OCI-LY7 (cell line): ENCODE measurements at regions not wholly inside any gene's neighbourhood (a gene's known extent, or its start where the extent isn't known, plus 50 kb on each side); places are given as distances from the start of the nearest gene placed in this dataset.

Experiments used
- EZH2phosphoT487 ChIP-seq: fragments of 200-600 bp; sonication (generic); IDR thresholded peaks from 2 replicates; pipeline ENCODE4 v1.6.1; 2018; ENCODE audit warnings: low read depth, borderline replicate concordance, mild to moderate bottlenecking, mixed run types, antibody characterized with exemption, low read length, moderate library complexity, mixed read lengths
- TF ChIP-seq, protein P1 (sequence below): fragments of 200-600 bp; sonication (generic); conservative IDR thresholded peaks from 2 replicates; pipeline ENCODE4 v1.5.1; 2014; ENCODE audit warnings: mild to moderate bottlenecking, antibody characterized with exemption, low read length, moderate library complexity, mixed read lengths

DNA sequence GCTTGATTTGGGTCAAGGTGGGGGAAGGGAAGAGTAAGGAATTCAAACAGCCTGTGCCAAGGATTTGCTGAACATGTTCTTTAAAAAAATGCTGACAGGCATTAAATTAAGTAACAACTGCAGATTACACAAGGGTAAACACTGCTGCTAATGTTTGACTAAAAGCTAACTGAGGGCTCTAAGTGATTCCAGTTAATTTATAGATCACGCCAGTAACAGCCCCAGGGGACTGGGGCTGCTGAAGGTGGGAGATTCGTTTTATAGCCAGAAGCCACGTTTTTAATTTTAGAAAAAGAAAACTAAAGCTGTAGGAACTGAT lies 321.7 kb downstream of the DLEU7 start:
- TF ChIP-seq, protein P1, sequence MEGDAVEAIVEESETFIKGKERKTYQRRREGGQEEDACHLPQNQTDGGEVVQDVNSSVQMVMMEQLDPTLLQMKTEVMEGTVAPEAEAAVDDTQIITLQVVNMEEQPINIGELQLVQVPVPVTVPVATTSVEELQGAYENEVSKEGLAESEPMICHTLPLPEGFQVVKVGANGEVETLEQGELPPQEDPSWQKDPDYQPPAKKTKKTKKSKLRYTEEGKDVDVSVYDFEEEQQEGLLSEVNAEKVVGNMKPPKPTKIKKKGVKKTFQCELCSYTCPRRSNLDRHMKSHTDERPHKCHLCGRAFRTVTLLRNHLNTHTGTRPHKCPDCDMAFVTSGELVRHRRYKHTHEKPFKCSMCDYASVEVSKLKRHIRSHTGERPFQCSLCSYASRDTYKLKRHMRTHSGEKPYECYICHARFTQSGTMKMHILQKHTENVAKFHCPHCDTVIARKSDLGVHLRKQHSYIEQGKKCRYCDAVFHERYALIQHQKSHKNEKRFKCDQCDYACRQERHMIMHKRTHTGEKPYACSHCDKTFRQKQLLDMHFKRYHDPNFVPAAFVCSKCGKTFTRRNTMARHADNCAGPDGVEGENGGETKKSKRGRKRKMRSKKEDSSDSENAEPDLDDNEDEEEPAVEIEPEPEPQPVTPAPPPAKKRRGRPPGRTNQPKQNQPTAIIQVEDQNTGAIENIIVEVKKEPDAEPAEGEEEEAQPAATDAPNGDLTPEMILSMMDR: no peak
- TF ChIP-seq EZH2phosphoT487: no peak
